Ascending aorta (tissue), 2 donors: ENCODE measurements at regions not wholly inside any gene's neighbourhood (a gene's known extent, or its start where the extent isn't known, plus 50 kb on each side); places are given as distances from the start of the nearest gene placed in this dataset.

Experiments used
- DNase-seq, 2 donors: peaks; one replicate each; pipeline ENCODE4 v3.0.0-alpha.2; 2019; ENCODE audit warnings: low spot score in 2 of 2
- H3K27ac ChIP-seq, 2 donors: fragments of 200-600 bp; sonication (generic); one replicate each; pipeline ENCODE4 v1.5.1; 2016 to 2017; ENCODE audit warnings: mild to moderate bottlenecking in 1 of 2
- H3K27me3 ChIP-seq: fragments of 200-600 bp; sonication (generic); one replicate; pipeline ENCODE4 v1.5.1; 2017
- H3K36me3 ChIP-seq, 2 donors: fragments of 200-600 bp; sonication (generic); one replicate each; pipeline ENCODE4 v1.5.1; 2016
- H3K4me1 ChIP-seq, 2 donors: fragments of 200-600 bp; sonication (generic); one replicate each; pipeline ENCODE4 v1.5.1; 2016 to 2017; ENCODE audit warnings: mild to moderate bottlenecking in 1 of 2
- H3K4me3 ChIP-seq, 2 donors: fragments of 200-600 bp; sonication (generic); one replicate each; pipeline ENCODE4 v1.5.1; 2016 to 2017; ENCODE audit warnings: mild to moderate bottlenecking in 1 of 2
- H3K9me3 ChIP-seq, 2 donors: fragments of 200-600 bp; sonication (generic); one replicate each; pipeline ENCODE4 v1.5.1; 2016
- intact Hi-C: fragments of 100-400 bp; cut with DNase I; formaldehyde crosslinking; loops from one replicate; pipeline ENCODE4 v1.15.1; 2023
- TF ChIP-seq, protein P1 (sequence below), 3 experiments: fragments of 200-600 bp in 2 of 3; fragments of 450-650 bp in 1 of 3; sonication (generic) in 2 of 3; IDR thresholded peaks; one replicate each; pipeline ENCODE4 v1.5.1; 2016 to 2019; ENCODE audit warnings: antibody characterized with exemption in 3 of 3, mild to moderate bottlenecking in 1 of 3, moderate library complexity in 1 of 3

DNA sequence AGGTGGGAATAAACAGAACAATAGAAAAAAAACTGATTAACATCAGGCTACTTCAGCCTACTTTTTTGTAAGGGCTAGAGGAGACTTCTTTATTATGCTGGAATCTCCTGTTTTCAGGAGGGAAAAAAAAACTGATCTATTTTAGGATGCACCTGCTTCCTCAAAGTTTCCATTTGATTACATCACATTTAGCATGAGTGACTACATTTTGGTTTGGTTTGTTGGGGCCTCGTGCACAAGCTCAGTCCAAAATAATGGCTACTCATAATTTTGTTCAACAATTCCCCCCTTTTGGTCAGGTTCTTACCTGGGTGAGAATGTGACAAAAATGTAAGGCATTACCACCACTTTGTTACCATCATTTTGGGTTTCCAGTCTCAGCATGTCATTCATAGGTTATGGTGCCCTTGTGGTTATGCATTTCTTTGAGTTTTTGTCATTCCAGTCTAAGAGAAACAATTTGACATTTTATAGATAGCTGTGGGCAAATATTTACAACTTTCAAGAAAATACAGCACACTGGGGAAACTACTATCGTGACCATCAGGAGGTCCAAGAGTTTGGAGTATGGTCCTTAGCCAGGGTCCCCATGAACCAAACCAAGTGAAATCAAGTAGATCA lies 93.6 kb upstream of the ATP11B start:
- no peak overlapping the region for H3K27ac ChIP-seq
- H3K4me3 ChIP-seq, result no peak overlapping the region
- H3K4me1 ChIP-seq, result no peaks in the 10 kb centered on the region
- DNase-seq, result no peak
- H3K36me3 ChIP-seq, result no peaks in the 10 kb centered on the region
- TF ChIP-seq, protein P1, sequence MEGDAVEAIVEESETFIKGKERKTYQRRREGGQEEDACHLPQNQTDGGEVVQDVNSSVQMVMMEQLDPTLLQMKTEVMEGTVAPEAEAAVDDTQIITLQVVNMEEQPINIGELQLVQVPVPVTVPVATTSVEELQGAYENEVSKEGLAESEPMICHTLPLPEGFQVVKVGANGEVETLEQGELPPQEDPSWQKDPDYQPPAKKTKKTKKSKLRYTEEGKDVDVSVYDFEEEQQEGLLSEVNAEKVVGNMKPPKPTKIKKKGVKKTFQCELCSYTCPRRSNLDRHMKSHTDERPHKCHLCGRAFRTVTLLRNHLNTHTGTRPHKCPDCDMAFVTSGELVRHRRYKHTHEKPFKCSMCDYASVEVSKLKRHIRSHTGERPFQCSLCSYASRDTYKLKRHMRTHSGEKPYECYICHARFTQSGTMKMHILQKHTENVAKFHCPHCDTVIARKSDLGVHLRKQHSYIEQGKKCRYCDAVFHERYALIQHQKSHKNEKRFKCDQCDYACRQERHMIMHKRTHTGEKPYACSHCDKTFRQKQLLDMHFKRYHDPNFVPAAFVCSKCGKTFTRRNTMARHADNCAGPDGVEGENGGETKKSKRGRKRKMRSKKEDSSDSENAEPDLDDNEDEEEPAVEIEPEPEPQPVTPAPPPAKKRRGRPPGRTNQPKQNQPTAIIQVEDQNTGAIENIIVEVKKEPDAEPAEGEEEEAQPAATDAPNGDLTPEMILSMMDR (IDR thresholded peaks at IDR 0.05), result no peak
- intact Hi-C loops, result no loop called here
- no peaks in the 10 kb centered on the region for H3K27me3 ChIP-seq
- H3K9me3 ChIP-seq, result no peaks in the 10 kb centered on the region

DNA sequence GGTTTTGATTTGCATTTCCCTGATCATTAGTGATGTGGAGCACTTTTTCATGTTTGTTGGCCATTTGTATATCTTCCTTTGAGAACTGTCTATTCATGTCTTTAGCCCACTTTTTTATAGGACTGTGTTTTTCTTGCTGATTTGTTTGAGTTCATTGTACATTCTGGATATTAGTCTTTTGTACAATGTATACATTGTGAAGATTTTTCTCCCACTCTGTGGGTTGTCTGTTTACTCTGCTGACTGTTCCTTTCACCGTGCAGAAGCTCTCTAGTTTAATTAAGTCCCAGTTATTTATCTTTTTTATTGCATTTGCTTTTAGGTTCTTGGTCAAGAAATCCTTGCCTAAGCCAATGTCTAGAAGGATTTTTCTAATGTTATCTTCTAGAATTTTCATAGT lies 91.1 kb upstream of the ATP11B start:
- Histone ChIP-seq H3K27ac (no peak overlapping the region), H3K27me3 (no peaks in the 10 kb centered on the region), H3K36me3 (no peaks in the 10 kb centered on the region), H3K9me3 (no peaks in the 10 kb centered on the region), H3K4me1 (no peaks in the 10 kb centered on the region), H3K4me3 (no peak overlapping the region)
- TF ChIP-seq, protein P1 (IDR thresholded peaks at IDR 0.05), result no peak
- no peak for DNase-seq
- intact Hi-C loops, result no loop called here

GRCh38 chr3:182703233-182703632 lies 90.1 kb upstream of the ATP11B start:
- intact Hi-C loops, result no loop called here
- no peaks in the 10 kb centered on the region for H3K36me3 ChIP-seq
- no peaks in the 10 kb centered on the region for H3K9me3 ChIP-seq
- H3K27me3 ChIP-seq, result no peaks in the 10 kb centered on the region
- no peaks in the 10 kb centered on the region for H3K4me1 ChIP-seq
- no peak overlapping the region for H3K4me3 ChIP-seq
- no peak overlapping the region for H3K27ac ChIP-seq
- DNase-seq, result no peak
- TF ChIP-seq, protein P1 (IDR thresholded peaks at IDR 0.05), result no peak

DNA sequence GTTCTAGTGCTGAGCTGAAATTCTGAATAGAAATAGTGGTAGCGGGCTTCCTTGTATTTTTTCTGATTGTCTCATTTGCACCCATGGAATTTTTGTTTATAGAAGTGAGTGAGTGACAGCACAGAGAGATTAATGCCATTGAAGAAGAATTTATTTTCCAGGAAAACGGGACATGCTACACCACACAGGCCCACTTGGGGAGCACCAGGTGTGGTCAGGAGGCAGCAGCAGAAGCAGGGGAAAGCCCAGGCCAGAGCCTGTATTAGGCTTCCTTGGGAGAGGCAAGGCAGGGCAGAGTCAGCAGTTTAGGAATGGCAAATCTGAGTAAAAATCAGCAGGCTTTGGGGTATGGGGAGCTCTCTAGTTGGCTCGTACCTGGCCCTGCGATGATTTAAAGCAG lies 88.4 kb upstream of the ATP11B start:
- DNase-seq, result no peak
- TF ChIP-seq, protein P1 (IDR thresholded peaks at IDR 0.05), result no peak
- Histone ChIP-seq H3K27ac (no peak overlapping the region), H3K4me1 (no peaks in the 10 kb centered on the region), H3K9me3 (no peaks in the 10 kb centered on the region), H3K36me3 (no peaks in the 10 kb centered on the region), H3K4me3 (no peak overlapping the region), H3K27me3 (no peaks in the 10 kb centered on the region)
- intact Hi-C loops, result no loop called here

GRCh38 chr3:182708810-182709209 lies 84.5 kb upstream of the ATP11B start:
- Histone ChIP-seq H3K27ac (no peak overlapping the region), H3K36me3 (no peaks in the 10 kb centered on the region), H3K27me3 (no peaks in the 10 kb centered on the region), H3K9me3 (no peaks in the 10 kb centered on the region), H3K4me1 (no peaks in the 10 kb centered on the region), H3K4me3 (no peak overlapping the region)
- DNase-seq, result no peak
- TF ChIP-seq, protein P1 (IDR thresholded peaks at IDR 0.05), result no peak
- intact Hi-C loops, result no loop called here

DNA sequence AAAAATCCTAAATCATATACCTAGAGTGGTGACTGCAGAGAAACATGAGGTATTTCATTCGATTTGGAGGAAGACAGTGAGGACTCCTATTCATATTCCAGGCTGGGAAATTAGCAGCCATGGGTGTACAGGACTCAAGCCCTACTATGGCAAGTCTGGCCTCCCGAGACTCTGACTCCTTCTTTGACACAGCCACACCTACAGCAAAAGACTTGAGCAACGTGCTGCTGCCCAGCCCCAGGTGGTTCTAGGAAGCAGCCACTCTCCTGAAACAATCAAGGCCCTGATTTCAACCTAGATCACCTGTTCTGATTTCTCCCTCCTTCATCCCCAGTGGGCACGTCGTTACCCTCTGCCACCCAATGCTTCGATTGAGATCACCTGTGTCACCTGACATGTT lies 84.0 kb upstream of the ATP11B start:
- intact Hi-C loops, result no loop called here
- Histone ChIP-seq H3K9me3 (no peaks in the 10 kb centered on the region), H3K36me3 (no peaks in the 10 kb centered on the region), H3K4me3 (no peak overlapping the region), H3K27me3 (no peaks in the 10 kb centered on the region), H3K27ac (no peak overlapping the region), H3K4me1 (no peaks in the 10 kb centered on the region)
- TF ChIP-seq, protein P1 (IDR thresholded peaks at IDR 0.05), result no peak
- DNase-seq, result no peak
